GM12878 (cell line): ENCODE measurements at regions not wholly inside any gene's neighbourhood (a gene's known extent, or its start where the extent isn't known, plus 50 kb on each side); places are given as distances from the start of the nearest gene placed in this dataset.

Source experiments
- ATAC-seq: fragments of 200-7000 bp; cut with Tn5 transposase; 3 replicates; pipeline ENCODE4 v1.9.1; 2020; ENCODE audit warnings: mild to moderate bottlenecking, moderate library complexity
- BruUV-seq: library from RNA; stranded (reverse); fragments of 400-500 nt; replicated peaks from 2 replicates; lab custom pipeline; 2021; lab: Mats Ljungman, UMichigan
- CTCF ChIA-PET: fragments of 300-600 bp; sonication (Branson Sonifier 250); formaldehyde crosslinking; extraction: SDS; loops from one replicate; lab custom pipeline; 2021; ENCODE audit warnings: inconsistent platforms; lab: Yijun Ruan, JAX
- POLR2A ChIA-PET: fragments of 350-600 bp; formaldehyde crosslinking; extraction: SDS; loops from one replicate; lab custom pipeline; 2021; ENCODE audit warnings: inconsistent platforms; lab: Charles Lee
- RAD21 ChIA-PET: fragments of 300-600 bp; sonication (Branson Sonifier 250); formaldehyde crosslinking; loops from one replicate; lab custom pipeline; 2023; ENCODE audit warnings: antibody characterized with exemption; ENCODE audit not compliant: unreplicated experiment; lab: Charles Lee
- SMC1A ChIA-PET: fragments of 300-600 bp; sonication (Branson Sonifier 250); formaldehyde crosslinking; loops from one replicate; lab custom pipeline; 2023; ENCODE audit not compliant: unreplicated experiment, uncharacterized antibody; lab: Charles Lee
- DNase-seq: peaks from one replicate; pipeline ENCODE4 v3.0.0-alpha.2; 2011; ENCODE audit warnings: low read depth, low spot score
- FAIRE-seq: peaks from 3 replicates; lab custom pipeline; 2011; peaks lifted over from hg19 to GRCh38; lab: Jason Lieb, UNC
- H2AFZ ChIP-seq: 2 replicates; pipeline ENCODE4 v1.6.0; 2011; ENCODE audit warnings: low read depth, low read length, control low read depth; ENCODE audit not compliant: control insufficient read depth
- H3K27ac ChIP-seq: 2 replicates; pipeline ENCODE4 v1.5.1; 2011; ENCODE audit warnings: control low read depth; ENCODE audit not compliant: control insufficient read depth, insufficient read depth
- H3K27me3 ChIP-seq, 2 experiments: replicated peaks in 1 of 2; 2 replicates each; pipeline versions ENCODE4 v1.6.0 to v1.6.1; 2011; ENCODE audit warnings: low read length in 1 of 2; ENCODE audit not compliant: control insufficient read depth in 2 of 2, insufficient read depth in 2 of 2
- H3K36me3 ChIP-seq, 2 experiments: 2 replicates each; pipeline ENCODE4 v1.5.1; 2011; ENCODE audit warnings: low read length in 1 of 2; ENCODE audit not compliant: control insufficient read depth in 2 of 2, insufficient read depth in 2 of 2
- H3K4me1 ChIP-seq: 2 replicates; pipeline ENCODE4 v1.6.1; 2011; ENCODE audit warnings: mild to moderate bottlenecking, low read length, moderate library complexity, mixed read lengths; ENCODE audit not compliant: control insufficient read depth, insufficient read depth
- H3K4me2 ChIP-seq: 2 replicates; pipeline ENCODE4 v1.6.0; 2011; ENCODE audit warnings: control low read depth; ENCODE audit not compliant: control insufficient read depth, insufficient read depth
- H3K4me3 ChIP-seq: fragments of 200-600 bp; sonication (generic); 2 replicates; pipeline ENCODE4 v1.5.1; 2016
- H3K79me2 ChIP-seq: 2 replicates; pipeline ENCODE4 v1.6.0; 2011; ENCODE audit warnings: low read length; ENCODE audit not compliant: control insufficient read depth, insufficient read depth
- H3K9ac ChIP-seq: 2 replicates; pipeline ENCODE4 v1.8.0; 2011; ENCODE audit warnings: low read length, control low read depth, mixed read lengths; ENCODE audit not compliant: control insufficient read depth, insufficient read depth
- H3K9me3 ChIP-seq: replicated peaks from 3 replicates; pipeline ENCODE4 v1.5.1; 2011; ENCODE audit warnings: mild to moderate bottlenecking, low read length; ENCODE audit not compliant: control insufficient read depth, insufficient read depth
- H4K20me1 ChIP-seq: 2 replicates; pipeline ENCODE4 v1.6.0; 2011; ENCODE audit not compliant: control insufficient read depth, insufficient read depth
- ATF2 ChIP-seq: IDR thresholded peaks from 2 replicates; pipeline ENCODE4 v1.6.1; 2012; ENCODE audit warnings: low read length, inconsistent platforms
- CHD2 ChIP-seq: IDR thresholded peaks from 2 replicates; pipeline ENCODE4 v1.6.1; 2011; ENCODE audit warnings: low read depth, low read length, improper control_type of control experiment, borderline replicate concordance
- ETV6 ChIP-seq, 2 experiments: fragments of 450-650 bp in 1 of 2; IDR thresholded peaks in 1 of 2; conservative IDR thresholded peaks in 1 of 2; 2 replicates each; pipeline ENCODE4 v1.6.1; 2014; ENCODE audit warnings: antibody characterized with exemption in 1 of 2, borderline replicate concordance in 1 of 2, low read depth in 1 of 2, mild to moderate bottlenecking in 1 of 2, moderate library complexity in 1 of 2
- NKRF ChIP-seq: fragments of 450-650 bp; conservative IDR thresholded peaks from 2 replicates; pipeline ENCODE4 v1.6.1; 2017; ENCODE audit warnings: mild to moderate bottlenecking, moderate library complexity
- SP1 ChIP-seq: IDR thresholded peaks from one replicate; pipeline ENCODE4 v1.6.1; 2011; ENCODE audit warnings: low read depth, low read length
- ZBTB40 ChIP-seq: fragments of 450-650 bp; IDR thresholded peaks from 2 replicates; pipeline ENCODE4 v1.6.1; 2016; ENCODE audit warnings: mild to moderate bottlenecking, moderate library complexity, borderline replicate concordance
- WGBS: methylation state at CpG from one replicate; pipeline ENCODE4 v1.1.6; 2016; ENCODE audit warnings: low lambda C conversion rate; ENCODE audit not compliant: insufficient replicate concordance, insufficient coverage; ENCODE audit errors: missing lambda C conversion rate; 5-methylcytosine and 5-hydroxymethylcytosine counted together
- in situ Hi-C: fragments of 300-500 bp; cut with MboI; formaldehyde crosslinking; loops from 9 replicates; pipeline ENCODE4 v1.14.3; 2018; ENCODE audit warnings: mixed read lengths
- intact Hi-C: fragments of 100-400 bp; cut with micrococcal nuclease; formaldehyde crosslinking; loops from one replicate; pipeline ENCODE4 v1.14.2; 2022; ENCODE audit not compliant: unreplicated experiment

- TF ChIP-seq ETV6 (conservative IDR thresholded peaks at IDR 0.05 in 1 of 2, IDR thresholded peaks at IDR 0.05 in 1 of 2; ENCODE audit: borderline replicate concordance in 1 of 2, low read depth in 1 of 2): no peak
- no peak for TF ChIP-seq ATF2
- no peak for TF ChIP-seq CHD2
- no peak for TF ChIP-seq NKRF
Measured at GRCh38 chr18:67007085-67007484, 403.2 kb upstream of the CDH19 start (continued).

- Histone ChIP-seq H3K4me2 (no peak overlapping the region), H3K9me3 (no peaks in the 10 kb centered on the region), H3K79me2 (no peaks in the 10 kb centered on the region), H3K27me3 (no peaks in the 10 kb centered on the region), H3K36me3 (no peaks in the 10 kb centered on the region), H3K4me1 (no peaks in the 10 kb centered on the region), H3K9ac (no peak overlapping the region), H3K27ac (no peak overlapping the region), H4K20me1 (no peaks in the 10 kb centered on the region), H3K4me3 (no peak overlapping the region), H2AFZ (no peak overlapping the region)
- intact Hi-C loops (no loop called here), in situ Hi-C loops (no loop called here)
- TF ChIP-seq ETV6 (conservative IDR thresholded peaks at IDR 0.05 in 1 of 2, IDR thresholded peaks at IDR 0.05 in 1 of 2; ENCODE audit: borderline replicate concordance in 1 of 2, low read depth in 1 of 2) (no peak), ZBTB40 (no peak), SP1 (no peak)
- RAD21 ChIA-PET: no interaction called here
- DNase-seq: no peak
- no TSS peak for BruUV-seq
- SMC1A ChIA-PET: no interaction called here
- ATAC-seq: no peak
- POLR2A ChIA-PET: no interaction called here
- WGBS: 9% methylated on average over 4 of the region's 4 CpGs
- no peak for FAIRE-seq
- CTCF ChIA-PET: no interaction called here
Measured at GRCh38 chr18:67001052-67001451, 397.2 kb upstream of the CDH19 start.
